ENCODE measurements at regions not wholly inside any gene's neighbourhood (a gene's known extent, or its start where the extent isn't known, plus 50 kb on each side); places are given as distances from the start of the nearest gene placed in this dataset.

DNA sequence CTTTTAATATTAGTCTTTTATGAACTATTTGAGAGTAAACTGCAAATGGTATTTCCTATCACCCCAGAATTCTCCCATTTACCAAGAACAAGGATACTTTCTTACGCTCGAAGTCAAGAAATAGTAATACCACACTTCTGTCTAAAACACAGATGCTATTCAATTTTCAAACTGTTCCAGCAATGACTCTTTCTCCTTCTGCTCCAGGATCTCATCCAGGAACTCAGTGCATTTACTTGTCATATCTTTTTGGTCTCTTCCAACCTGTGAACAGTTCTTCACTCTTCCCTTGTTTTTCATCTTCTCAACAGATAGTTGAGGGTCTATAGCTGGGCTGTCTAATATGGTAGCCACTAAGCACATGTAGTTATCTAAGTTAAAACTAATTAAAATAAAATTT lies 87.1 kb upstream of the GAP43 start:
- Histone ChIP-seq H3K36me3 (ENCODE audit: control insufficient read depth, insufficient read depth, low read length) (no peaks in the 10 kb centered on the region), H3K4ac (ENCODE audit: low read depth, low read length) (no peak overlapping the region), H3K4me1 (ENCODE audit: control insufficient read depth, insufficient read depth, low read length) (no peaks in the 10 kb centered on the region), H3K4me3 (ENCODE audit: insufficient read depth, low read depth, low read length) (no peak overlapping the region), H2AFZ (replicated peaks; ENCODE audit: low read length, poor library complexity) (no peak overlapping the region), H2BK5ac (ENCODE audit: low read depth, low read length, poor library complexity, severe bottlenecking) (no peak overlapping the region), H2BK120ac (ENCODE audit: low read depth, low read length) (no peak overlapping the region), H4K5ac (ENCODE audit: low read depth, low read length) (no peak overlapping the region), H3K18ac (ENCODE audit: low read depth, low read length) (no peak overlapping the region), H3K14ac (replicated peaks; ENCODE audit: low read depth, low read length) (no peak overlapping the region), H3K27ac (ENCODE audit: insufficient read depth, low read length) (no peak overlapping the region), H2AK9ac (replicated peaks; ENCODE audit: low read depth, low read length, poor library complexity) (no peak overlapping the region), H2BK20ac (ENCODE audit: low read depth, low read length) (no peak overlapping the region), H3K56ac (ENCODE audit: extremely low read depth, insufficient read depth, low read length) (no peak overlapping the region), H4K91ac (ENCODE audit: insufficient read depth, low read depth, low read length) (no peak overlapping the region), H3K23ac (ENCODE audit: low read depth, low read length) (no peak overlapping the region), H3K4me2 (ENCODE audit: low read depth, low read length) (no peak overlapping the region), H3K9me1 (ENCODE audit: insufficient read depth, low read length) (no peaks in the 10 kb centered on the region), H3K79me1 (ENCODE audit: low read depth in 1 of 2, low read length in 2 of 2) (no peaks in the 10 kb centered on the region), H4K20me1 (ENCODE audit: insufficient read depth, low read length) (no peaks in the 10 kb centered on the region), H4K8ac (ENCODE audit: low read depth in 2 of 2, low read length in 2 of 2) (no peak overlapping the region), H2AK5ac (ENCODE audit: low read depth, low read length) (no peak overlapping the region), H3K9me3 (ENCODE audit: control insufficient read depth, insufficient read depth, low read length) (no peaks in the 10 kb centered on the region), H3K27me3 (ENCODE audit: control insufficient read depth, insufficient read depth, low read length) (peaks cover 2% of the 10 kb centered on the region), H2BK15ac (ENCODE audit: low read depth, low read length) (no peak overlapping the region), H3K9ac (ENCODE audit: low read depth, low read length) (no peak overlapping the region)
- BruUV-seq (replicated peaks): no TSS peak
- DNase-seq (no peak), ATAC-seq (ENCODE audit: low read depth) (no peak)
- 92% methylated on average over 2 of the region's 2 CpGs; no CpG with 5 or more reads in 1 of the 2 experiments for WGBS, 2 experiments (ENCODE audit: extremely low coverage in 2 of 2, insufficient read length in 1 of 2)
- TF ChIP-seq NFE2L2 (IDR thresholded peaks at IDR 0.05; ENCODE audit: low read depth, low read length): no peak
- TF ChIP-seq BHLHE40 (IDR thresholded peaks at IDR 0.05; ENCODE audit: low read depth, low read length): no peak
- TF ChIP-seq, protein P1, sequence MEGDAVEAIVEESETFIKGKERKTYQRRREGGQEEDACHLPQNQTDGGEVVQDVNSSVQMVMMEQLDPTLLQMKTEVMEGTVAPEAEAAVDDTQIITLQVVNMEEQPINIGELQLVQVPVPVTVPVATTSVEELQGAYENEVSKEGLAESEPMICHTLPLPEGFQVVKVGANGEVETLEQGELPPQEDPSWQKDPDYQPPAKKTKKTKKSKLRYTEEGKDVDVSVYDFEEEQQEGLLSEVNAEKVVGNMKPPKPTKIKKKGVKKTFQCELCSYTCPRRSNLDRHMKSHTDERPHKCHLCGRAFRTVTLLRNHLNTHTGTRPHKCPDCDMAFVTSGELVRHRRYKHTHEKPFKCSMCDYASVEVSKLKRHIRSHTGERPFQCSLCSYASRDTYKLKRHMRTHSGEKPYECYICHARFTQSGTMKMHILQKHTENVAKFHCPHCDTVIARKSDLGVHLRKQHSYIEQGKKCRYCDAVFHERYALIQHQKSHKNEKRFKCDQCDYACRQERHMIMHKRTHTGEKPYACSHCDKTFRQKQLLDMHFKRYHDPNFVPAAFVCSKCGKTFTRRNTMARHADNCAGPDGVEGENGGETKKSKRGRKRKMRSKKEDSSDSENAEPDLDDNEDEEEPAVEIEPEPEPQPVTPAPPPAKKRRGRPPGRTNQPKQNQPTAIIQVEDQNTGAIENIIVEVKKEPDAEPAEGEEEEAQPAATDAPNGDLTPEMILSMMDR (conservative IDR thresholded peaks at IDR 0.05; ENCODE audit: low read depth, low read length): no peak
- no peak for TF ChIP-seq POLR2A (IDR thresholded peaks at IDR 0.05; ENCODE audit: low read depth, low read length)
- no peak for TF ChIP-seq MAFK (IDR thresholded peaks at IDR 0.05; ENCODE audit: low read depth, low read length)
- intact Hi-C loops (cut with micrococcal nuclease) (no loop called here), in situ Hi-C loops (cut with MboI; ENCODE audit: low sequenced_read_pairs) (no loop called here), dilution Hi-C loops (cut with HindIII; ENCODE audit: low sequenced_read_pairs, unreplicated experiment) (no loop called here)
- POLR2A ChIA-PET (ENCODE audit: unreplicated experiment): no interaction called here
- CTCF ChIA-PET: no interaction called here
